NCI-H2029 treated with DMSO at 0.1 percent for 48 hours (cell line): ENCODE measurements at regions not wholly inside any gene's neighbourhood (a gene's known extent, or its start where the extent isn't known, plus 50 kb on each side); places are given as distances from the start of the nearest gene placed in this dataset.
"Not testable (repeated sequence)": the region's sequence is repeated elsewhere in the genome, so short reads cannot be mapped to it uniquely, and the experiment has no call there.

Experiments
- DNase-seq: peaks from one replicate; lab custom pipeline; 2025; lab: John Stamatoyannopoulos, UW

GRCh38 chr10:65285726-65286125, 1640.1 kb upstream of the LRRTM3 start:
- not testable (repeated sequence) for DNase-seq

GRCh38 chr10:65291286-65291685, 1634.5 kb upstream of the LRRTM3 start:
- DNase-seq, result no peak

GRCh38 chr10:65292551-65292950, 1633.3 kb upstream of the LRRTM3 start:
- DNase-seq, result no peak

- no peak for DNase-seq
These were observed 1631.5 kb upstream of the LRRTM3 start for GRCh38 chr10:65294329-65294728.

GRCh38 chr10:65301181-65301580, 1624.7 kb upstream of the LRRTM3 start:
- no peak for DNase-seq

- no peak for DNase-seq
These were observed 1619.6 kb upstream of the LRRTM3 start for GRCh38 chr10:65306201-65306600.

- DNase-seq, result no peak
These were observed 1613.0 kb upstream of the LRRTM3 start for GRCh38 chr10:65312876-65313275.

GRCh38 chr10:65313406-65313805, 1612.4 kb upstream of the LRRTM3 start:
- DNase-seq, result no peak

GRCh38 chr10:65314253-65314652, 1611.6 kb upstream of the LRRTM3 start:
- DNase-seq, result no peak

GRCh38 chr10:65319493-65319892, 1606.3 kb upstream of the LRRTM3 start:
- DNase-seq, result no peak

GRCh38 chr10:65320236-65321026, 1605.4 kb upstream of the LRRTM3 start:
- no peak for DNase-seq

- no peak for DNase-seq
These were observed 1602.0 kb upstream of the LRRTM3 start for GRCh38 chr10:65323802-65324201.

GRCh38 chr10:65325913-65326312, 1599.9 kb upstream of the LRRTM3 start:
- no peak for DNase-seq

GRCh38 chr10:65328486-65328885, 1597.3 kb upstream of the LRRTM3 start:
- DNase-seq, result no peak

- DNase-seq, result no peak
These were observed 1590.5 kb upstream of the LRRTM3 start for GRCh38 chr10:65335311-65335710.

- DNase-seq, result no peak
These were observed 1585.5 kb upstream of the LRRTM3 start for GRCh38 chr10:65340340-65340739.

GRCh38 chr10:65341323-65341925, 1584.4 kb upstream of the LRRTM3 start:
- no peak for DNase-seq

- no peak for DNase-seq
These were observed 1583.6 kb upstream of the LRRTM3 start for GRCh38 chr10:65342245-65342644.

GRCh38 chr10:65346466-65346865, 1579.4 kb upstream of the LRRTM3 start:
- no peak for DNase-seq

GRCh38 chr10:65348637-65349036, 1577.2 kb upstream of the LRRTM3 start:
- DNase-seq, result no peak

- DNase-seq, result no peak
These were observed 1575.2 kb upstream of the LRRTM3 start for GRCh38 chr10:65350611-65351010.

GRCh38 chr10:65355141-65355680, 1570.6 kb upstream of the LRRTM3 start:
- DNase-seq, result no peak

- no peak for DNase-seq
These were observed 1567.3 kb upstream of the LRRTM3 start for GRCh38 chr10:65358565-65358964.
